Kidney glomerular epithelial cell (primary cell): ENCODE measurements at regions not wholly inside any gene's neighbourhood (a gene's known extent, or its start where the extent isn't known, plus 50 kb on each side); places are given as distances from the start of the nearest gene placed in this dataset.

Source experiments
- DNase-seq: peaks from one replicate; lab custom pipeline; 2025; lab: John Stamatoyannopoulos, UW

DNA sequence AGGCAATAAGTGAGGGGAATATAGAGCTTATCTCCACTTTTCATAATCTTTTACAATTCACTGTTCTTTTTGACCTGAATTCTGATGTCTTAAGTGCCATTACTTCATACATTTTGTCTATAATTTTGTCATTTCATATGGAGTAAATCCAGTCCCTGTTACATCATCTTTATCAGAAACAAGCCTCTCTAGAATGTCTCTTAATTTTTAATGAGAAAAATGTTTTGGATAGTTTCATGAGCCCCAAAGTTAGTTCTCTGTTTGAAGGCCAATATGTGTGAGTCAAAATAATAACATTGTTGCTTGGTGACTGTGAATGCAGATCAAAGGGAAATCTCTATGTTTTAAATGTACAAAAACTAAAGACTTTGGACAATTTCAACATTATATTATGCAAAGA, 329.6 kb upstream of the ARRDC3 start:
- no peak for DNase-seq

DNA sequence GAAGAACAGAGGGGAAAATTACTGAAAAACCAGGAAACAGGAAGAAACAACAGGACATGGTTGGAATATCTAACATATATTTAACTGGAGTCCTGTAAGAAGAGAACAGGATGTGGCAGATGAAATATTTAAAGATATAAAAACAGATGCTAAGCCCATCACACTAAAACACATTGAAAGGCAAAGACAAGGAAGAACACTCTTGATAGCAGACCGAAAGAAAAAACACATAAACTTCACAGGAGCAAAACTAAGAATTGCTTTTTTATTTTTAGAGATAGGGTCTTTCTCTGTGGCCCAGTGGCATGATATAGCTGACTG, 324.4 kb upstream of the ARRDC3 start:
- DNase-seq: no peak

GRCh38 chr5:91706785-91707520, 323.8 kb upstream of the ARRDC3 start:
- DNase-seq: no peak

- DNase-seq: no peak
Observed at GRCh38 chr5:91703128-91703527, 320.0 kb upstream of the ARRDC3 start.

- no peak for DNase-seq
Observed at GRCh38 chr5:91699429-91699828, 316.3 kb upstream of the ARRDC3 start.

DNA sequence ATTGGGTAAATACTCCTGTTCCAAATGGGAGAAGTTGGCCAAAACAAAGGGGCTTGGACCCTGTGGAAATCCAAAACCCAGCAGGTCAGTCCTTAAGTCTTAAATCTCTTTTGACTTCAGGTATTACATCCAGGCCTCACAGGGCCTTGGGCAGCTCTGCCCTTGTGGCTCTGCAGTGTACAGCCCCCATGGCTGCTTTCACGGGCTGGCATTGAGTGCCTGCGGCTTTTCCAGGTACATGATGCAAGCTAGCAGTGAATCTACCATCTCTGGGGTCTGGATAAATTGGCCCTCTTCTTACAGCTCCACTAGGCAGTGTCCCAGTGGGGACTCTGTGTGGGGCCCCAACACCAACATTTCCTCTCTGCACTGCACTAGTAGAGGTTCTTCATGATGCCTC, 308.5 kb upstream of the ARRDC3 start:
- no peak for DNase-seq

DNA sequence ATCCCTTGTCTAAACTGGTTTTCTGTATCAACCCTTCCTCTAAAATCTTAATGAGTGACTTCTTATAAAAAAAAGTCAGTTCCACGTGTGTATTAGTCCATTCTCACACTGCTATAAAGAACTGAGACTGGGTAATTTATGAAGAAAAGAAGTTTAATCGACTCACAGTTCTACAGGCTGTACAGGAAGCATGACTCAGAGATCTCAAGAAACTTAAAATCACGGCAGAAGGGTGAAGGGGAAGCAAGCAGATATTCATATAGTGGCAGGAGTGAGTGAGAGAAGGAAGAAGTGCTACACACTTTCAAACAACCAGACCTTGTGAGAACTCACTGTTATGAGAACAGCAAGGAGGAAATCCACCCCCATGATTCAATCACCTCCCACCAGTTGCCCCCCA, 307.8 kb upstream of the ARRDC3 start:
- DNase-seq: no peak

GRCh38 chr5:91687430-91687829, 304.3 kb upstream of the ARRDC3 start:
- DNase-seq: no peak

GRCh38 chr5:91684625-91685024, 301.5 kb upstream of the ARRDC3 start:
- DNase-seq: no peak

- DNase-seq: no peak
Observed at GRCh38 chr5:91670563-91670962, 287.4 kb upstream of the ARRDC3 start.

DNA sequence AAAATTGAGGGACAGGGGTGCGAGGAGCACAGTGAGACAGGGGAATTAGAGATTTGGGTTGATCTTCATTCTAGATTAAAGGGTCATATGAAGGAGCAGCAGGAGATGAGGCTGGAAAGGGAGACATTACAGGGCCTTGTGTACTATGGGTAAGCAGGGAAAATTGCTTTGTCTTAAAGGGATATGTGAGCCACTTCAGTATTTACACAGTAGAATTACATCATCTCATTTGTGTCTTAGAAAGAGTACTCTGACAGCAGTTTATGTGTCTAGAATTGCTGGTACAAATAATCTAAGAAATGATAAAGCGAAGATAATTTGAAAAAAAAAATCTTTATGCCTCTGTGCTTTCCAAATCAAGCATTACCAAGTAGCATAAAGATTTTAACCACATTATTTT, 287.0 kb upstream of the ARRDC3 start:
- no peak for DNase-seq

DNA sequence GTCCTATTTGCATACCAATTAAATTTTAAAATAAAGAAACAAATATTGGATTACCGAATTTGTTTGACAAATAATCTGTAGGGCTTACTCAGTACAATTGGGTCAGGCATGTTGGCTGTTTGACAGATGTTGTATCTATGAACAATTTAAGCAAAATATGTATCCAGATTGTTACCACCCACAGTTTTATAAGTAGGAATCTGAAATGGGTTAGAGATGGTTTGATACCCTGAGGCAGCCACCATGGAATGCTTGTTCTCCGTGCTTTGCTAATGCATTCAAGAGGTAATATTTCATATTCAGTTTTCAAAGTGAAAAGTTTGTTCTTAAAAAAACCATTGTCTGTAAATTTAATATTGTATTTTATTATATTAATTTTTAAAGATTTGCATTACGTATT, 285.1 kb upstream of the ARRDC3 start:
- no peak for DNase-seq

DNA sequence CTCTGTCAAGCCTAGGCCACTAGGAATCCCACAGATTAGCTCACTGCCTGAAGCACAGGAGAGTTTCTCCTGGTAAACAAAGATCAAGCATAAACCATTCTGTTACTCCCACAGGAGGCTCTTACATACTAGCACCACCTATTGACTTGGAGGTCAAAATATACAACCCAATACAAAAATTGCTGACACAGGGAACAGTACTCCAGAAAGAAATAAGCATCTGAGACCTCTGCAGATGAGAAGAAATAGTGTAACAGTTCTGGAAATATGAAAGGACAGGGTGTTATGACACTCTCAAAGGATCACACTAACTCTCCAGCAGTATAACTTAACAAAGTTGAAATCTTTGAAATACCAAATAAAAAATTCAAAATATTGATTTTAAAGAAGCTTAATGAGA, 269.6 kb upstream of the ARRDC3 start:
- no peak for DNase-seq

- no peak for DNase-seq
Observed at GRCh38 chr5:91651704-91652103, 268.6 kb upstream of the ARRDC3 start.

GRCh38 chr5:91645347-91645746, 262.2 kb upstream of the ARRDC3 start:
- DNase-seq: no peak

DNA sequence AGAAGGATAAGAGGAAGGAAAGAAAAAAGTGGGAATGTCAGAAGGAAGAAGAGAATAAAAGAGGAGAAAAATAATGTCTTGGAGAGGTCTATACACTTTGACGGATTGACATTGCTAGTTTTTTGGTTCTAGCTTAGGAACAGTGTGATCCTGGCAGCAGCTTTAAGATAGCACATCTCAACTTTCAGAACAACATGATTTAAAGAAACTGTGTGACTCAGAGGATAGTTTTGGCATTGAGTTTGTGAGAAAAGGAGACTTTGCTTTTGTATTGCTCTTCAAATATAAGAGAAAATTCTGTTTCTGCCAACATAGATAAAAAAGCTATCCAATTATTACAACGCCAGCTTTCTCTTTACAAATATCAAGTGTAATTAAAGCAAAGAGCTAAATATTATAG, 260.7 kb upstream of the ARRDC3 start:
- DNase-seq: no peak

GRCh38 chr5:91642581-91642980, 259.5 kb upstream of the ARRDC3 start:
- DNase-seq: no peak

- peak; percentile 62 for DNase-seq
Observed at GRCh38 chr5:91641730-91642350, 258.7 kb upstream of the ARRDC3 start.

- DNase-seq: no peak
Observed at GRCh38 chr5:91639744-91640143, 256.6 kb upstream of the ARRDC3 start.

- DNase-seq: no peak
Observed at GRCh38 chr5:91638010-91638409, 254.9 kb upstream of the ARRDC3 start.

- no peak for DNase-seq
Observed at GRCh38 chr5:91635950-91636734, 253.0 kb upstream of the ARRDC3 start.

DNA sequence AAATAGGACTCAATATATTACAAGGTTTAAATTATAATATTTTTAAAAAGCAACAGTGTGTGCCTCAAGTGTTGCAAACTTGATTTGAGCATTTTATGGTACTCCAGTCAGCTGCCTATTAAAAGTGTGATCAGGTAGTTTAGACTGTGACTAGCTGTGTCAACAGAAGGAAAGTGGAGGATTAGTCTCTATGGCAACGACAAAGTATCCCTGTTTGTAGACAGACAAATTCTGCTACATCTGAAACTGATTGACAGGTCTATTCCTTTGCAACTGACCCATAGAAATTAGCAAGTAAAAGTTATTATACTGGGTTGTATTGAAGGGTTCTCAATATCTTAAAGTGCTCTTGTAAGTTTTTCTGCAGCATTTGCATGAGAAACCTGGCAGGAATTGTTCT, 249.8 kb upstream of the ARRDC3 start:
- DNase-seq: no peak

GRCh38 chr5:91611746-91612145, 228.6 kb upstream of the ARRDC3 start:
- no peak for DNase-seq
